Urinary bladder (tissue), 3 donors: ENCODE measurements at regions not wholly inside any gene's neighbourhood (a gene's known extent, or its start where the extent isn't known, plus 50 kb on each side); places are given as distances from the start of the nearest gene placed in this dataset.

ENCODE experiments used
- DNase-seq: peaks from one replicate; pipeline ENCODE4 v3.0.0-alpha.2; 2015; ENCODE audit errors: extremely low spot score
- H3K27ac ChIP-seq: one replicate; pipeline ENCODE4 v1.5.1; 2013; ENCODE audit warnings: low read depth, mild to moderate bottlenecking, moderate library complexity
- H3K36me3 ChIP-seq: one replicate; pipeline ENCODE4 v1.6.1; 2013; ENCODE audit warnings: mild to moderate bottlenecking, moderate library complexity; ENCODE audit not compliant: insufficient read depth
- H3K4me1 ChIP-seq: one replicate; pipeline ENCODE4 v1.6.1; 2013; ENCODE audit warnings: mild to moderate bottlenecking, moderate library complexity; ENCODE audit not compliant: insufficient read depth
- H3K4me3 ChIP-seq: one replicate; pipeline ENCODE4 v1.5.1; 2013; ENCODE audit warnings: low read depth, low read length
- WGBS: extraction: QIAGEN DNeasy Blood & Tissue Kit; methylation state at CpG from one replicate; pipeline ENCODE4 v1.1.7; 2013; 5-methylcytosine and 5-hydroxymethylcytosine counted together
- donor health status: healthy with polysubstance abuse.
- donor health status: healthy.

GRCh38 chr6:128632131-128632530 lies 111.7 kb upstream of the PTPRK start:
- Histone ChIP-seq H3K4me1 (no peaks in the 10 kb centered on the region), H3K4me3 (no peak overlapping the region), H3K36me3 (no peaks in the 10 kb centered on the region), H3K27ac (no peak overlapping the region)
- DNase-seq: no peak
- 77% methylated on average over 2 of the region's 2 CpGs for whole genome bisulfite sequencing

- H3K4me1 ChIP-seq: no peaks in the 10 kb centered on the region
- no peak overlapping the region for H3K27ac ChIP-seq
- no peak for DNase-seq
- H3K4me3 ChIP-seq: no peak overlapping the region
- WGBS: 84% methylated on average over 5 of the region's 5 CpGs
- no peaks in the 10 kb centered on the region for H3K36me3 ChIP-seq
Observed at GRCh38 chr6:128631031-128631430, 110.6 kb upstream of the PTPRK start.

GRCh38 chr6:128630213-128630612 lies 109.8 kb upstream of the PTPRK start:
- DNase-seq: no peak
- H3K36me3 ChIP-seq: no peaks in the 10 kb centered on the region
- H3K4me1 ChIP-seq: no peaks in the 10 kb centered on the region
- 82% methylated on average over 3 of the region's 3 CpGs for WGBS
- no peak overlapping the region for H3K27ac ChIP-seq
- no peak overlapping the region for H3K4me3 ChIP-seq

GRCh38 chr6:128617285-128617684 lies 96.9 kb upstream of the PTPRK start:
- Histone ChIP-seq H3K4me1 (no peaks in the 10 kb centered on the region), H3K27ac (no peak overlapping the region), H3K36me3 (no peaks in the 10 kb centered on the region), H3K4me3 (no peak overlapping the region)
- DNase-seq: no peak
- 90% methylated on average over 1 of the region's 1 CpG for WGBS

- Histone ChIP-seq H3K36me3 (no peaks in the 10 kb centered on the region), H3K4me3 (no peak overlapping the region), H3K27ac (no peak overlapping the region), H3K4me1 (no peaks in the 10 kb centered on the region)
- DNase-seq: no peak
Observed at GRCh38 chr6:128616342-128616741, 95.9 kb upstream of the PTPRK start.

- no peak overlapping the region for H3K27ac ChIP-seq
- no peaks in the 10 kb centered on the region for H3K36me3 ChIP-seq
- DNase-seq: no peak
- 95% methylated on average over 3 of the region's 3 CpGs for WGBS
- H3K4me3 ChIP-seq: no peak overlapping the region
- no peaks in the 10 kb centered on the region for H3K4me1 ChIP-seq
Observed at GRCh38 chr6:128606611-128607010, 86.2 kb upstream of the PTPRK start.

- DNase-seq: no peak
- Histone ChIP-seq H3K4me1 (no peaks in the 10 kb centered on the region), H3K4me3 (no peak overlapping the region), H3K36me3 (no peaks in the 10 kb centered on the region), H3K27ac (no peak overlapping the region)
- 66% methylated on average over 2 of the region's 2 CpGs for WGBS
Observed at GRCh38 chr6:128605961-128606360, 85.6 kb upstream of the PTPRK start.

GRCh38 chr6:128601060-128601459 lies 80.7 kb upstream of the PTPRK start:
- Histone ChIP-seq H3K36me3 (no peaks in the 10 kb centered on the region), H3K4me1 (no peaks in the 10 kb centered on the region), H3K4me3 (no peak overlapping the region), H3K27ac (no peak overlapping the region)
- no peak for DNase-seq
- 49% methylated on average over 4 of the region's 4 CpGs for WGBS

GRCh38 chr6:128600397-128600951 lies 80.1 kb upstream of the PTPRK start:
- Histone ChIP-seq H3K4me3 (no peak overlapping the region), H3K4me1 (no peaks in the 10 kb centered on the region), H3K36me3 (no peaks in the 10 kb centered on the region), H3K27ac (no peak overlapping the region)
- WGBS: 65% methylated on average over 4 of the region's 4 CpGs
- DNase-seq: no peak

- Histone ChIP-seq H3K36me3 (no peaks in the 10 kb centered on the region), H3K27ac (no peak overlapping the region), H3K4me1 (no peaks in the 10 kb centered on the region), H3K4me3 (no peak overlapping the region)
- 82% methylated on average over 2 of the region's 2 CpGs for WGBS
- no peak for DNase-seq
Observed at GRCh38 chr6:128599036-128599435, 78.6 kb upstream of the PTPRK start.

- no peak for DNase-seq
- Histone ChIP-seq H3K4me1 (no peaks in the 10 kb centered on the region), H3K27ac (no peak overlapping the region), H3K4me3 (no peak overlapping the region), H3K36me3 (no peaks in the 10 kb centered on the region)
- 92% methylated on average over 2 of the region's 2 CpGs for WGBS
Observed at GRCh38 chr6:128598571-128598970, 78.2 kb upstream of the PTPRK start.

GRCh38 chr6:128597956-128598355 lies 77.6 kb upstream of the PTPRK start:
- no peaks in the 10 kb centered on the region for H3K4me1 ChIP-seq
- no peak overlapping the region for H3K27ac ChIP-seq

GRCh38 chr6:128597004-128597403 lies 76.6 kb upstream of the PTPRK start:
- H3K4me3 ChIP-seq: no peak overlapping the region
- no peaks in the 10 kb centered on the region for H3K36me3 ChIP-seq
- H3K27ac ChIP-seq: no peak overlapping the region
- no peaks in the 10 kb centered on the region for H3K4me1 ChIP-seq
- DNase-seq: no peak

More at GRCh38 chr6:128597956-128598355, 77.6 kb upstream of the PTPRK start:
- Histone ChIP-seq H3K36me3 (no peaks in the 10 kb centered on the region), H3K4me3 (no peak overlapping the region)
- DNase-seq: no peak

GRCh38 chr6:128595544-128595943 lies 75.1 kb upstream of the PTPRK start:
- H3K36me3 ChIP-seq: no peaks in the 10 kb centered on the region
- no peak overlapping the region for H3K27ac ChIP-seq
- DNase-seq: no peak
- H3K4me3 ChIP-seq: no peak overlapping the region
- no peaks in the 10 kb centered on the region for H3K4me1 ChIP-seq
- 54% methylated on average over 1 of the region's 1 CpG for WGBS

GRCh38 chr6:128586095-128586494 lies 65.7 kb upstream of the PTPRK start:
- Histone ChIP-seq H3K27ac (no peak overlapping the region), H3K36me3 (no peaks in the 10 kb centered on the region), H3K4me3 (no peak overlapping the region), H3K4me1 (no peaks in the 10 kb centered on the region)
- DNase-seq: no peak
- 88% methylated on average over 1 of the region's 1 CpG for WGBS
